ENCODE measurements at regions not wholly inside any gene's neighbourhood (a gene's known extent, or its start where the extent isn't known, plus 50 kb on each side); places are given as distances from the start of the nearest gene placed in this dataset.
"Not testable (repeated sequence)": the region's sequence is repeated elsewhere in the genome, so short reads cannot be mapped to it uniquely, and the experiment has no call there.

DNA sequence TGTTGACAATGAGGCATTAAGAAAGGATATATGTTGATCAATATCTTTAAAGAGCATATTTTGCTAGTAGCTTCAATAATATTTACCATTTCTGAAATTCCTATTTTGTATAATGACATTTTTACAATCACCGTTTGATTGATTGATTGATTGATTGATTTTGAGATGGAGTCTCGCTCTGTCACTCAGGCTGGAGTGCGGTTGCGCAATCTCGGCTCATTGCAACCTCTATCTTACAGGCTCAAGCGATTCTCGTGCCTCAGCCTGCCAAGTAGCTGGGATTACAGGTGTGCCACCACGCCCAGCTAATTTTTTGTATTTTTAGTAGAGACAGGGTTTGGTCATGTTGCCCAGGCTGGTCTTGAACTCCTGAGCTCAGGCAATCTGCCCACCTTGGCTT is 150.9 kb upstream of the TEX13D start:
- not testable (repeated sequence) for DNase-seq (ENCODE audit: low read depth in 2 of 2)

DNA sequence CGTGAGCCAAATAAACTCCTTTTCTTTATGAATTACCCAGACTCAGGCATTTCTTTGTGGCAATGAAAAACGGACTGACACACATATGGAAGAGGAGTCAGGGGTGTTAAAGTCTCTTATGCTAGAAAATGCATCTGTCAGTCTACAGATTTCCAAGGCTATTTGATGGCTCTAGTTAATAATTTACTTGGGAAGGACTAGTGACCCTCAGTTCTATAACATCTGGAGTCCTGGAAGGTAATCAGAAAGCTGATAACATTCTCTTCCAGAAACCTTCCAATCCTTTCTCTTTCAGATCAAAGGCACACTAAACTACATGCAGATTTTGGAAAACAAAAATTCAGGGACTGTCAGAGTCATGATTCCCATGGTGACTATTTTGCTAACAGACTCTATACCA is 142.0 kb upstream of the TEX13D start:
- no peak for DNase-seq (ENCODE audit: low read depth in 2 of 2)

DNA sequence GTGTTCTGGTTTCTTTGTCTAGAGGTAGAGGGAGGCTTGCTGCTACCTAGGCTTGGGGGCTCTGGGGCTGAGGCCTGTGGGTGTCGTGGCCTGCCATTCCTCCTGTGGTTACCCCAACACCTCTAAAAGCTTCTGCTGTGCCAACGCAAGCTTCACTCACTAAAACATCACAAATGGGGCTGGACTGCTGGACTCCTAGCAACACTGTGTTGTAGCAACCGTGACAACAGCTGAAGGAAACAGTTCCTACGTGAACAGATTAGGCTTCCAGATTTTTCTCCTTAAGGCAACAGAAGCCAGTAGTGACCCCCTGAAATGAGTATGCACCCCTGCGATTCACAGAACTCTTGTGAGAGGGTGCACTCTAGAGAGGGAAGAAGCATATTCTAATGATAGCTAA is 138.3 kb upstream of the TEX13D start:
- DNase-seq (ENCODE audit: low read depth in 2 of 2): peak; percentile 5 to 54

GRCh38 chrX:124194901-124195300 is 137.6 kb upstream of the TEX13D start:
- no peak for DNase-seq (ENCODE audit: low read depth in 2 of 2)

GRCh38 chrX:124203311-124203710 is 129.1 kb upstream of the TEX13D start:
- no peak for DNase-seq (ENCODE audit: low read depth in 2 of 2)

GRCh38 chrX:124208660-124209059 is 123.8 kb upstream of the TEX13D start:
- peak in 1 of 2 donors; percentile 4 for DNase-seq (ENCODE audit: low read depth in 2 of 2)

- no peak for DNase-seq (ENCODE audit: low read depth in 2 of 2)
Measured at GRCh38 chrX:124209792-124210576, 122.5 kb upstream of the TEX13D start.

DNA sequence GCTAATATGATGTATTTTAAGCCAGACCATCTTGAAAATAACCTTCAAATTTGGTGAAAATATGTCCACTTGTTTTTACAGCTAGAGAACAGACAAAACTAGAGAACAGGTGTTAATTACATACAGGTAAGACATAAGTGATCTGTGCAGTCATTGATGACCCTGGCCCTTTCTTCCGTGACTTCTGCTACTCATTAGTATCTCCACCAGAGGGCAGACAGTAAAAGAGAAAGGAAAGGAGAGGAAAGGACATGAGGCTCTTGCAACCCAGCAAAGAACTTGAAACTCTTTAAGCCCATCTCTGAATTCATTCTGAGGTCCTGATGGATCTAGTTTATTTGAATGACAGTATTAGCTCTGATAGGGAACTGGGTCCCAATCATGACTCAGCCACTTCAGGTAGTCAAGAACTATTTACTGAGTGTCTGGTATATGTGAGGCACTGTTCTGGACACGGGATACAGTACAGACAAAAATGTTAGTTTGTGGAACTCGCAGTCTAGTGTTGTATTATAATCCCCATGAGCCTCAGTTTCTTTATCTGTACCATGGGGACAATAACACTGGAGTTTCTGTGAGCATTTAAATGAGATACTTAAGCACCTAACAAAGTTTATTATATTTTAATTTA is 121.0 kb upstream of the TEX13D start:
- DNase-seq (ENCODE audit: low read depth in 2 of 2): peak; percentile 11 to 34

DNA sequence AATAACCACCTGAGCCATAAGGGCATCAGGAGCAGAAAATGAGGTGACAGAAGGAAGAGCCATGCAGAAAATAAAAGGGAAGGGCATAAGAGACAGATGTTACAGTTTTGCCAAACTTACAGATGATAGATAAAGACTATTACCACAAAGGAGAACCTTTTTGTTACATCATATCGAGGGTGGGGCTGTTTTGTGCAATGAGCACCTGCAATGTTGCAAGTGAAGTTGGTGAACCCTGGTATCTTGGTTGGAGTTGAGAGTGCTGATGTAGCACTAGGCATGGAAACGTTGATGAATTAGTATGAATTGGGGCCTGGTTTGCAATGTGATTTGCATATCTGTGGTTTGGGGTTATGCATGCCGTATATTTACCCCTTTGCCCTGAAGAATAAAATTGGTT is 119.8 kb upstream of the TEX13D start:
- no peak for DNase-seq (ENCODE audit: low read depth in 2 of 2)

DNA sequence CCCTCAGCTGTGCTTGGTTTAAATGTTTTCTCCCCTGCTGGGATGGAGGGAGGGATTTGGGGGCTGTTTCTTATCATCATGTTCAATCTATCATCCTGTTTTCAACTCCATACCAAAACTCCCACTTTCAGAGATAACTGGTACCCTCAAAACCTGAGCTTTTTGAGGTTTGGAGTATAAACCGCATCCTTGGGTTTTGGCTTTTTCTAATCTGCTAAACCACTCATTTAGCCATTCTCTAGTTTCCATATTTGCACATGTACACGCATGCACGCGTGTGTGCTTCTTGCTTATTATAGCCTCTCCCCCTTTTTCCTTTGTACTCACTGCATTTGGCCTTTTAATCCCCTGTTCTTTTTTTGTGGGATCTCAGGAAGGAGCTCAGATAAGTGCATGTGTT is 116.7 kb upstream of the TEX13D start:
- no peak for DNase-seq (ENCODE audit: low read depth in 2 of 2)

- no peak for DNase-seq (ENCODE audit: low read depth in 2 of 2)
Measured at GRCh38 chrX:124216396-124217115, 115.9 kb upstream of the TEX13D start.

DNA sequence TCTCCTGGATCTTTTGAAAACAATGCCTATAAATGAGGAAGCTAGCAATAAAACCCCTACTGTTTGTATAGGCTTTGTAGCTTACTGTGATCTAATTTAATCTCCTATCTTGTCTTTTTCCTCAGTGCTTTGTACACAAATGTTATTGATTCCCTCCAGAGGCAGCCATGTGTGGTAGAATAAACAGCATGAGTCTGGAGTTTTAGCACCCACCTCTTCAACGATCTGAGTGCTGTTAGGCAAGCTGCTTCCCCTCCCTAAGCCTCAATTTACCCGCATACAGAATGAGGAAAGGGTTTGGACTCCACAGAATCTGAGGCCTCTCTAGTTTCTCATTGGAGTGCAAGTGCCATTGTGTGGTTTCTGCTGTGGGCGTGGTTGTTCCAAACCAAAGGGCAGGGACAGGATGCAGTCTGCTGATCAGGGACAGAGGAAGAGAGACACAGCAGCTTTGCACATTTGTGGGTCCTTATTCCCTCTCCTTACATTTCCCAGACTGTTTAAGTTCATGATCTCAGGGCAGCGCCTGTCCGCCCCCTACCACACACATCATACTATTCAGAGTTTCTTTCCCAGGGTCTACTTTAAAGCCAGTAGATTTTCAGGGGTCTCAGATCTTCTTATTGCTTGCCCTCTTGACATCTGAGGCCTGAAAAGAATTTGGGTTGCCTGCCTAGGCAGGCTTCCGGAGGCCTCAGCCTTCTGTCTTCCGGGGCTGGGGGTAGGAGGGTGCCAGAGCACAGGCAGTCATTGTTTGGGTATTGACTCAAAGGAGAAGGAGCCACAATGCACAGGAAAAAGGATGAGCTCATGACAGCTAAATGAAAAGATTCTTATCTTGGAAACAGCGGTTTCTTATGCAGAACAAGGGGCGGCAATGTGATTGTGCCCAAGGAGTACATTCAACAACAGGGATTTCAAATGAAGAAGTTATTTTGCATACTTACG is 114.9 kb upstream of the TEX13D start:
- DNase-seq (ENCODE audit: low read depth in 2 of 2): peak in 1 of 2 donors; percentile 57

DNA sequence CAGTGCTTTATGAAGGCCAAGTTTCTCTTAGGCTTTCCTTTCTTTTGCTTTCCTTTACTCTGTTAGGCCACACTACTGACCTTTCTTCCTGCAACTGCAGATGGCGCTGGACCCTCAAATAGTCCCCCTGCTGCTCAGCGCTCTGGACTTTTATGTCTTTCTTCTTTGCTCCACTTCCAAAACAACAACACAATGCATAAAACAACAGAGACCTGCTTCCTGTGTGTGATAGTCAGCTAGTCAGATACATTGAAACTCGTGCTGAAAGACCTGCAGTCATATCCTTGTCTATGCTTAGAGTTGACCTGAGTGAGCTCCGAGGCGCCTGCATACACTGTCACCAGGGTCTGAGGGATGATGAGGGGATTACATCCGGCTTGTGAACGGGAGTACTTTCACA is 108.9 kb upstream of the TEX13D start:
- no peak for DNase-seq (ENCODE audit: low read depth in 2 of 2)

GRCh38 chrX:124224528-124224927 is 107.9 kb upstream of the TEX13D start:
- DNase-seq (ENCODE audit: low read depth in 2 of 2): no peak

GRCh38 chrX:124226129-124226528 is 106.3 kb upstream of the TEX13D start:
- no peak for DNase-seq (ENCODE audit: low read depth in 2 of 2)

- no peak for DNase-seq (ENCODE audit: low read depth in 2 of 2)
Measured at GRCh38 chrX:124228849-124229248, 103.6 kb upstream of the TEX13D start.

GRCh38 chrX:124229374-124229773 is 103.1 kb upstream of the TEX13D start:
- DNase-seq (ENCODE audit: low read depth in 2 of 2): no peak

- DNase-seq (ENCODE audit: low read depth in 2 of 2): no peak
Measured at GRCh38 chrX:124230655-124231450, 101.6 kb upstream of the TEX13D start.

DNA sequence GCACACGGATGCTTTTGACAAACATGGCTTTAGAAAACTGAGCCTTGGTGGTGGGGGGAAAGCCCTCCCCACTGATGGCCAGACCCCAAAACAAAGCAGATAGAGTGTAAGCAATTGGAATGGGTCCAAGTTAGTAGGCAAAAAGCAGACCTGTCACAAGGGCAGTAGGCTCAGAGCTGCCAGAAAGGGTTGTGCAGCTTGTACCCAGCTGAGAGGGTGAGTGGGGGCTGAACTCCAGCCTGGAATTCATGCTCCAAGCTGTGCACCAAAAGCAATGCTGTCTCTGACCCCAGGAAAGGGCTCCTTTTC is 101.1 kb upstream of the TEX13D start:
- DNase-seq (ENCODE audit: low read depth in 2 of 2): no peak

GRCh38 chrX:124232523-124233201 is 99.8 kb upstream of the TEX13D start:
- no peak for DNase-seq (ENCODE audit: low read depth in 2 of 2)

All from lung microvascular endothelial cell (primary cell).